Right atrium auricular region (tissue), 2 donors: ENCODE measurements at regions not wholly inside any gene's neighbourhood (a gene's known extent, or its start where the extent isn't known, plus 50 kb on each side); places are given as distances from the start of the nearest gene placed in this dataset.

Experiments used
- DNase-seq: peaks from one replicate; pipeline ENCODE4 v3.0.0-alpha.2; 2019; ENCODE audit warnings: low spot score
- H3K27ac ChIP-seq, 2 donors: fragments of 200-600 bp; sonication (generic); 1 replicate in 1 of 2; 2 replicates in 1 of 2; pipeline ENCODE4 v1.5.1; 2016 to 2019
- H3K27me3 ChIP-seq, 2 donors: fragments of 200-600 bp; sonication (generic); one replicate each; pipeline versions ENCODE4 v1.5.1 to v1.6.0; 2017 to 2019
- H3K36me3 ChIP-seq: fragments of 200-600 bp; sonication (generic); one replicate; pipeline ENCODE4 v1.5.1; 2016
- H3K4me1 ChIP-seq, 2 donors: fragments of 200-600 bp; sonication (generic); one replicate each; pipeline versions ENCODE4 v1.5.1 to v1.6.0; 2017 to 2019
- H3K4me3 ChIP-seq, 2 donors: fragments of 200-600 bp; sonication (generic); 1 replicate in 1 of 2; 2 replicates in 1 of 2; pipeline ENCODE4 v1.5.1; 2017 to 2019; ENCODE audit warnings: mild to moderate bottlenecking in 1 of 2, moderate library complexity in 1 of 2
- H3K9me3 ChIP-seq, 2 donors: fragments of 200-600 bp; sonication (generic); one replicate each; pipeline ENCODE4 v1.5.1; 2019
- TF ChIP-seq, protein P1 (sequence below), 2 donors: fragments of 200-600 bp; sonication (generic); IDR thresholded peaks; one replicate each; pipeline ENCODE4 v1.5.1; 2019; ENCODE audit warnings: antibody characterized with exemption in 2 of 2

DNA sequence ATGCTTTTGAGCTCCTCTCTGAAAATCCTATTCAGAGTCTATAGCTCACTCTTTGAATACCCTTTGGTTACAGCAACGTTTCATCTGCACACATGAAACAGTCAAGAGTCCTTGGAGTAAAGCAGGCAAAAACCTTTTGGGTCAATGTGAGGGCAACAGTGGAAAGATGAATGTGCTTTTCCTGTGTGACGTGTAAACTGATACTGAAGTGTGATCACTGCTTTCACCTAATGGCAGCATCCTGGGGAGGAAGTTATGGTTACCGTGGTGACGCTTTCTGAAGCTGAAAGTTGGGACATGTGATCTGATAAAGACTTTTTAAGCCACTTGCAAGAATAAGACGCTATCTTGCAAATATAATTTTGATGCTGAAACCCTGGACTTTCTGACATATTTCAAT, 160.0 kb downstream of the SEC16B start:
- Histone ChIP-seq H3K4me1 (no peaks in the 10 kb centered on the region), H3K4me3 (no peak overlapping the region), H3K36me3 (no peaks in the 10 kb centered on the region), H3K27ac (no peak overlapping the region), H3K9me3 (no peaks in the 10 kb centered on the region), H3K27me3 (no peaks in the 10 kb centered on the region)
- no peak for DNase-seq
- TF ChIP-seq, protein P1, sequence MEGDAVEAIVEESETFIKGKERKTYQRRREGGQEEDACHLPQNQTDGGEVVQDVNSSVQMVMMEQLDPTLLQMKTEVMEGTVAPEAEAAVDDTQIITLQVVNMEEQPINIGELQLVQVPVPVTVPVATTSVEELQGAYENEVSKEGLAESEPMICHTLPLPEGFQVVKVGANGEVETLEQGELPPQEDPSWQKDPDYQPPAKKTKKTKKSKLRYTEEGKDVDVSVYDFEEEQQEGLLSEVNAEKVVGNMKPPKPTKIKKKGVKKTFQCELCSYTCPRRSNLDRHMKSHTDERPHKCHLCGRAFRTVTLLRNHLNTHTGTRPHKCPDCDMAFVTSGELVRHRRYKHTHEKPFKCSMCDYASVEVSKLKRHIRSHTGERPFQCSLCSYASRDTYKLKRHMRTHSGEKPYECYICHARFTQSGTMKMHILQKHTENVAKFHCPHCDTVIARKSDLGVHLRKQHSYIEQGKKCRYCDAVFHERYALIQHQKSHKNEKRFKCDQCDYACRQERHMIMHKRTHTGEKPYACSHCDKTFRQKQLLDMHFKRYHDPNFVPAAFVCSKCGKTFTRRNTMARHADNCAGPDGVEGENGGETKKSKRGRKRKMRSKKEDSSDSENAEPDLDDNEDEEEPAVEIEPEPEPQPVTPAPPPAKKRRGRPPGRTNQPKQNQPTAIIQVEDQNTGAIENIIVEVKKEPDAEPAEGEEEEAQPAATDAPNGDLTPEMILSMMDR (IDR thresholded peaks at IDR 0.05), result no peak

DNA sequence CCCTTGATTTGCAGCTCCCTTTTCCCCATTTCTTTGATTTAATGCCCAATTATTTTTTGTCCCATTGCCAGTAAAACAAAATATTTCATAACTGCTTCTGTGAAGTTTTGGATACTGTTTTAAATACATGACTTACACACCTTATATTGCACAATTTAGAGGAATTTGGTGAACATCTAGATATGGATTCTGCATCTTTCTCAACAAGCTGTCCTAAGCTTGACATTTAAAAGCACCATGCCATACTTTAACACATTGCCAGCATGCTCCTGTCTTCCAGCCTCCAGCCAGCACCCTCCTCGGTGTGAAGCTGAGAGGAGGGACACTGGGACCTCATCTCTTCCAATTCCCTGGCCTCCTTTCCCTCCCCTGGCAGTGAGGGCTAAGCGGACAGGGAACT, 167.6 kb downstream of the SEC16B start:
- no peaks in the 10 kb centered on the region for H3K4me1 ChIP-seq
- no peak overlapping the region for H3K4me3 ChIP-seq
- no peaks in the 10 kb centered on the region for H3K27me3 ChIP-seq
- TF ChIP-seq, protein P1 (IDR thresholded peaks at IDR 0.05), result no peak
- H3K27ac ChIP-seq, result no peak overlapping the region
- no peaks in the 10 kb centered on the region for H3K36me3 ChIP-seq
- peaks cover 0 to 7% of the 10 kb centered on the region in 2 donors for H3K9me3 ChIP-seq
- no peak for DNase-seq

DNA sequence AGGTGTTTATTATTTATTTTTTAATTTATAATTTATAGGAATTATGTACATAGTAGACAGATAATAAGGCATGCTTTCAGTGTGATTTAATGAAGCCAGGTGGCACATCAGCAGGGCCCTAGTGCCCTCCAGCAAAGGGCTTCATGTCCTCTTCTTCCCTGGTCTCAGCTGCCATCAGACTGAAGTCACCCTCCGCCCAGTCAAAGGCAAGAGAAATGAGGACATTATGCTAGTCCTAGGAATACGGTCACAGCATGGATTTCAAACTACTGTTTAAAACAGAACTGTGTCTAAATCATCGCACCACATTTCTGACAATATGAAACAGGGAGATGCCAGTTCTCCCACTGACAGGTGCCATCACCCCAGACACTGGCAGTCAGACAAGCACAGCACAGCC, 168.1 kb downstream of the SEC16B start:
- TF ChIP-seq, protein P1 (IDR thresholded peaks at IDR 0.05), result no peak
- Histone ChIP-seq H3K9me3 (peaks cover 0 to 7% of the 10 kb centered on the region in 2 donors), H3K27ac (no peak overlapping the region), H3K4me3 (no peak overlapping the region), H3K27me3 (no peaks in the 10 kb centered on the region), H3K4me1 (no peaks in the 10 kb centered on the region), H3K36me3 (no peaks in the 10 kb centered on the region)
- DNase-seq, result no peak

DNA sequence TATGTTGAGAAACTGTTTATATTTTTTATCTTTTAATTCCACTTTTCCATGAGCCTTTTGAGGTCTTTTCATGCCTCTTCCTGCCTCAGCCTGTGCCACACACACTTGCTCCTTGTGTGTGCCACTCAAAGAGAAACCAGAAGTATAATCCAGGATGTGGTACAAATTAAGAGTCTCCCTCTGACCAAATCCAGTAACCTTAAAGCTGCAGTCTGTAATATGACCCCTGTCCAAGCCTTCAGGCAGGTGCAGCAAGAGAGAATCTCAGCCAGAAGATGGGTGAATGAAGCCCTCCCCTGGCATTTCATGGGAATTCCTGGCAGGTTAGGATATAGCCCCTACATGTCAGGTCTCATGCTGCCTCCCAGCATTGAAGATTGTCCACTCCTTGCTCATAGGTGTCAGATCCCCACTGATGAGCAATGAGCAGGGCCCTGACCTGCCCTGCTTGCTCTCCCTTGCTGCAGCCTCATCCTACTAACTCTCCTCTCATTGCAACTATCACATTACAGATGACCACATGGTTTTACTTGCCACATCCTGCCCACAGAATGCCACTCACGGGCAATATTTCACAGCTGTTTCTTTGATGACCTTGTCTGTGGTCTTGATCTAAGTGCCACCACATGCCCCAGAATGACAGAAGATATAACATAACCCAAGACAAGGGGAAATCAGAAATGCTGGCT, 169.3 kb downstream of the SEC16B start:
- TF ChIP-seq, protein P1 (IDR thresholded peaks at IDR 0.05), result no peak
- Histone ChIP-seq H3K4me1 (no peaks in the 10 kb centered on the region), H3K27ac (no peak overlapping the region)

DNA sequence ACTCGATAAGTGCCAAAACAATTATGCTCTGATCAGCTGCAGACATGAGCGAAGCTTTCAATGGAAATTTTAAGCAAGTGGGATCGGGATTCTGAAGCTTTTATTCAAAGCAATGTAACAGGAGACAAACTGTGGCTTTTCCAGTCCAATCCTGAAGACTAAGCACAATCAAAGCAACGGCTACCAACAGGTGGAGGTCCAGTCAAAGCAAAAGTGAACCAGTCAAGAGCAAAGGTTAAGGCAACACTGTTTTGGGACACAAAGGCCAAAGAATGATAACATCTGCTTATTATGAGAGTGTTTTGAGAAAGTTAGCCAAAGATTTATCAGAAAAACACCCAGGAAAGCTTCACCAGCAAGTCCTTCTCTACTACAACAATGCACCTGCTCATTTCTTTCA, 170.1 kb downstream of the SEC16B start:
- Histone ChIP-seq H3K4me1 (no peaks in the 10 kb centered on the region), H3K36me3 (no peaks in the 10 kb centered on the region), H3K27ac (no peak overlapping the region), H3K9me3 (peaks cover 0 to 7% of the 10 kb centered on the region in 2 donors), H3K4me3 (no peak overlapping the region), H3K27me3 (no peaks in the 10 kb centered on the region)
- no peak for DNase-seq
- TF ChIP-seq, protein P1 (IDR thresholded peaks at IDR 0.05), result no peak

More for the DNA sequence above, 169.3 kb downstream of the SEC16B start:
- no peak overlapping the region for H3K4me3 ChIP-seq
- no peaks in the 10 kb centered on the region for H3K27me3 ChIP-seq
- DNase-seq, result no peak
- H3K36me3 ChIP-seq, result no peaks in the 10 kb centered on the region
- peaks cover 0 to 7% of the 10 kb centered on the region in 2 donors for H3K9me3 ChIP-seq

DNA sequence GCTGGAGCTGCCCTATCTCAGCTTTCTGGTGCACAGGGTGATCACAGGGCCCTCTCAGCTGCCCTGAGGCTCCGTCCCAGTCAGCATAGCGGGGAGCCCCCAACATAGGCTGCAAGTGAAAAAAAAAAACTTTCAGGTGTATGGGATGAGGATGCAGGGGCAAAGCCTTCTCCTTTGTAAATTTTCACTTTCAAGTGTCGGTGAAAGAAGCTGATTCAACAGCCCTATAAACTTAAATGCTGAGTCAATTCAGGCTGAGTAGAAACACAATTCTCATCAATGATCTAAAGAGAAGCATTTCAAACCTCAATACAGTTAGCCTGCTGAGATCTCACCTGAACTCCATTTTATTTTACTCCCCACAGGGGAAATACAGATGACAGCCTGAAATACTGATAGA, 171.2 kb downstream of the SEC16B start:
- no peak for DNase-seq
- no peak overlapping the region for H3K4me3 ChIP-seq
- H3K27ac ChIP-seq, result no peak overlapping the region
- peaks cover 0 to under 1% of the 10 kb centered on the region in 2 donors for H3K9me3 ChIP-seq
- no peaks in the 10 kb centered on the region for H3K4me1 ChIP-seq
- H3K36me3 ChIP-seq, result no peaks in the 10 kb centered on the region
- no peaks in the 10 kb centered on the region for H3K27me3 ChIP-seq
- TF ChIP-seq, protein P1 (IDR thresholded peaks at IDR 0.05), result no peak
